ENCODE measurements at regions not wholly inside any gene's neighbourhood (a gene's known extent, or its start where the extent isn't known, plus 50 kb on each side); places are given as distances from the start of the nearest gene placed in this dataset.

- TF ChIP-seq CHD7 (IDR thresholded peaks at IDR 0.05; ENCODE audit: insufficient replicate concordance, low read length): no peak
Measured at GRCh38 chr4:110916505-110916904, 293.6 kb upstream of the PITX2 start (continued).
